ENCODE measurements at regions not wholly inside any gene's neighbourhood (a gene's known extent, or its start where the extent isn't known, plus 50 kb on each side); places are given as distances from the start of the nearest gene placed in this dataset.
"Not testable (repeated sequence)": the region's sequence is repeated elsewhere in the genome, so short reads cannot be mapped to it uniquely, and the experiment has no call there.

DNA sequence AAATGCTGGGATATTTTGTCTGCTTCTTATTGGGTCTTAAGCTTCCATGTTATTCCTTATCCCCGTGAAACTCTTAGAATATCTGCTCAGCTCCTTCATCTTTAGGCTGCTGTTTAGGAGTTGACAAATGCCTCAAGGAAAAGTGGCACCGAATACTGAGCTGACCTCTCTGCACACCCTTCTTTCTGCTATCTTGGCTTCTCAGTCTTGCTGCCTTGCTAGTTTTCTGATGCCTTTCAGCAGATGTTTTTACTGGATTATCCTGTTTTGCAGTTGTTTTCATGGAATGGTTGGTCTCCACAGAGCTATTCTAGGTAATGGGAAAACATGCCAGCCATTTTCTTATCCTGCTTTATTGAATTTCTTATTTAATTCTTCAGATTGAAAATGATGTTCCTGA, 86.3 kb downstream of the GYPE start:
- DNase-seq (ENCODE audit: low read depth) = no peak

DNA sequence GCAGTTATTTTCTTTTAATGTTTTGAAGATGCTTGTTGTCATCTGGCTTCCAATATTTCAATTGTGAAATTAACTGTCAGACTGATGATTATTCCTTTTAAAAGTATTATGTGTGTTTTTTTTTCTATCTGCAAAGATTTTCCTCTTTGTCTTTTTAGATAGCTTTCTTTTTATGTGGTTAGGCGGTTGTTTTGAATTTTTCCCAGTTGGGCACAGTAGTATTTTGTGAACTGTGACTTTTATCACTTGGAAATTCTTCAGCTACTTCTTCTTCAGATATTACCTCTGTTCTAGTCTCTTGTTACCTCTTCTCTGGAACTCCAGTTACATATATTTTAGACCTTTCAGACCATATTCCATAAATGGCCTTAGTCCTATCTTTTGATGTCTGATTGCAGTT, 87.5 kb downstream of the GYPE start:
- H3K4me3 ChIP-seq (ENCODE audit: low read depth, low read length); DNase-seq (ENCODE audit: low read depth): not testable (repeated sequence)

More for the DNA sequence above, 86.3 kb downstream of the GYPE start:
- no peak overlapping the region for H3K4me3 ChIP-seq (ENCODE audit: low read depth, low read length)

DNA sequence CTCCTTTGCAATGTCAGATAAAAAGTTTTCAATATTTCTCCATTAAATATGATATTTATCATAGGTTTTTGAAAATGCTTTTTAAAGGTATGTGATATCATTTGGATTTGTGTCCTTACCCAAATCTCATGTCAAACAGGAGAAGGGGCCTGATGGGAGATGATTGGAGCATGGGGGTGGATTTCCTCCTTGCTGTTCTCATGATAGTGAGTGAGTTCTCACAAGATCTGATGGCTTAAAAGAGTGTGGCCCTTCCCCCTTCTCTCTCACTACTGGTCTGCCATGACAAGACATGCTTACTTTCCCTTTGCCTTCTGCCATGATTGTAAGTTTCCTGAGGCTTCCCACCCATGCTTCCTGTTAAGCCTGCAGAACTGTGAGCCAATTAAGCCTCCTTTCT, 90.0 kb downstream of the GYPE start:
- not testable (repeated sequence) for H3K4me3 ChIP-seq (ENCODE audit: low read depth, low read length); DNase-seq (ENCODE audit: low read depth)

DNA sequence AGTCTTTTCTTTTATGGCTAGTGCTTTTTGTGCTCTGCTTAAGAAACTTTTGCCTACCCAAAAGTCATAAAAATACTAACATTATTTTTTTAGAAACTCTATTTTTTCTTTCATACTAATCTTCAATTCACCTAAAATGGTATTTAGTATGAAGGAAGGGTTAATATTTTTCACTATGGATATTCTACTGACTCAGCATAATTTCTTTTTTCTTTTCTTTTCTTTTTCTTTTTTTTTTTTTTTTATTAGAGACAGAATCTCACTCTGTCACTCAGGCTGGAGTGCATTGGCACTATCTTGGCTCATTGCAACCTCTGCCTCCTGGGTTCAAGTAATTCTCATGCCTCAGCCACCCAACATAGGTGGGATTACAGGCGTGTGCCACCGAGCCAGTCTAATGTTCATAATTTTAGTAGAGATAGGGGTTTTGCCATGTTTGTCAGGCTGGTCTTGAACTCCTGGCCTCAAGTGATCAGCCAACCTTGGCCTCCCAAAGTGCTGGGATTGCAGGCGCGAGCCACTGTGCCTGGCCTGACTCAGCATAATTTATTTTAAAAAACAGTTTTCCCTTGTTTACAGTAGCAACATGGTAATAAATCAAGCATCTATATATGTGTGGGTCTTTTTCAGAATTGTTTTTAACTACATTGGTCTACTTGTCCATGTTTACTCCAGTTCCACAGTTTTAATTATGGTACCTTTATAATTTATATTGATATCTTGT, 91.8 kb downstream of the GYPE start:
- DNase-seq (ENCODE audit: low read depth); H3K4me3 ChIP-seq (ENCODE audit: low read depth, low read length): not testable (repeated sequence)

DNA sequence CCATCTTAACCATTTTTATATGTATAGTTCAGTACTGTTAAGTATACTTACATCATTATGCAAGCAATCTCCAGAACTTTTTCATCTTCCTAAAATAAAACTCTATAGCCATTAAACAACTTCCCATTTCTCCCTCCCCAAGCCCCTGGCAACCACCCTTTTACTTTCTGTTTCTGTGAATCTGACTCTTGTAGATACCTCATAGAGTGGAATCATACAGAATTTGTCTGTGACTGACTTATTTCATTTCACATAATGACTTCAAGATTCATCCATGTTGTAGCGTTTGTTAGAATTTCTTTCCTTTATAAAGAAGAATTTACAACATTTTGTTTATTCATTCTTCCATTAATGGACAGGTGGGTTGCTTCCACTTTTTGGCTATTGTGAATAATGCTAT, 91.2 kb upstream of the FREM3 start:
- not testable (repeated sequence) for DNase-seq (ENCODE audit: low read depth); H3K4me3 ChIP-seq (ENCODE audit: low read depth, low read length)

DNA sequence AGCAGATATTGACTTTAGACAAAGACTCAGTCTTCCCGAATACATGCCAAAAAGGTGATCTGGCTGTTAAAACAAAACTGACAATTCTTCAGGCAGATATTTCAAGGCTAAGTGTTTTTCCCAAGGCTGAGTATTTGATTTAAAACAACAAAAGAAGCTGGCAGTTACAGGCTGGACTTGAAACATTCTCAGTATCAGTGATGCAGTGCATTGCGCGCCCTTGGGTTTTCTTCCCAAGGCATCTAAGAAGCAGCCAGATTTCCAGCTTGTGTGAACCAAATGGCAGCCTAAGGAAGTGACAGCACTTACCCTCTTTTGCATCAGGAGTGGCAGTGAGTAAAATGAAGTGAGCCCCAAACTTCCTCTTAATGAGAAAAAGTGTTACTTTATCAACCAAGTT, 90.0 kb upstream of the FREM3 start:
- not testable (repeated sequence) for H3K4me3 ChIP-seq (ENCODE audit: low read depth, low read length); DNase-seq (ENCODE audit: low read depth)

DNA sequence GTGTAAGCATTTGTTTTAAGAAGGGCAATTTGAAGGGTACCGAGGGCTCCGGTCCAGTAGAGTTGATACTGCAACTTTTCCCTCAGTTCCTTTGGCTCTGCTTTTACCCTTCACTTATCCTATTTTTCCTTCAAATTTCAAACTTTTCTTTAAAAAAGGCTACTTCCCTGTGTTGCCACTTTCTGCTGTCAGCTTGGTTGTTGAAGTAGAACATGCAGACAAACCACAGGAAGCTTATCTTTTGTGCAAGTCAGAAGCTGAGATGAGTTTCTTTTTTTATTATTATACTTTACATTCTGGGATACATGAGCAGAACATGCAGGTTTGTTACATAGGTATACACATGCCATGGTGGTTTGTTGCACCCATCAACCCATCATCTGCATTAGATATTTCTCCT, 89.1 kb upstream of the FREM3 start:
- not testable (repeated sequence) for H3K4me3 ChIP-seq (ENCODE audit: low read depth, low read length); DNase-seq (ENCODE audit: low read depth)

DNA sequence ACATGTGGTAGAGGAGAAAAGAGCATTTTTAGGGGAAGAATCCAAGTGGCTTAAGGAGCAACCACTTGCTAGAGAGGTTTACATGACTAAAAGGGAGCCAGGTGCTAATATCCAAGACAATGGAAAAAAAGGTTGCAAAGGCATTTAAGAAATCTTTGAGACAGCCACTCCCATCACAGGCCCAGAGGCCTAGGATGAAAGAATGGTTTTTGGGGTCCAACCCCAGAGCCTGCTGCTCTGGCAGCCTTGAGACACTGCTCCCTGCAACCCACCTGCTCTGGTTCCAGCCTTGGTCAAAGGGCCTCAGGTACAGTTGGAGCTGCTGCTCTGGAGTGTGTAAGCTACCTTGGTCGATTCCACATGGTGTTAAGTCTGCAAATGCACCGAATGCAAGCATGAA, 84.1 kb upstream of the FREM3 start:
- DNase-seq (ENCODE audit: low read depth) = no peak
- H3K4me3 ChIP-seq (ENCODE audit: low read depth, low read length) = no peak overlapping the region

DNA sequence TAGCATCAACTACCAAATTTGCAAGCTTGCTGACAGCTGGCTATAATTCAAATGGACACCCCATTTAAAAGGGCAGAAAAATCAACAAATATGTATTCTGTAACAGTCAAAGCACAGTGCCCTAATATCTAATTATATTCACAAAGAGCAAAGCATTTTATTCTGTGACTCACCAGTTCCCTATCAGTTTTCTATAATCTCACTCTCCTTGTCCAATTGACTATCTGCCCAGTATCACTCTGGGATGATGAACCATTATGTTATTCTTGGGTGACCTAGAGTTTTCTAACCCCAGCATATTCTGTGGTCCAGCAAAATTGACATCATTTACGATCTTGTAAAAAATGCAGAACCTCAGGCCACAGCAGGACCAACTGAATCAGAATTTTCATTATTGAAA, 82.0 kb upstream of the FREM3 start:
- no peak for DNase-seq (ENCODE audit: low read depth)
- no peak overlapping the region for H3K4me3 ChIP-seq (ENCODE audit: low read depth, low read length)

DNA sequence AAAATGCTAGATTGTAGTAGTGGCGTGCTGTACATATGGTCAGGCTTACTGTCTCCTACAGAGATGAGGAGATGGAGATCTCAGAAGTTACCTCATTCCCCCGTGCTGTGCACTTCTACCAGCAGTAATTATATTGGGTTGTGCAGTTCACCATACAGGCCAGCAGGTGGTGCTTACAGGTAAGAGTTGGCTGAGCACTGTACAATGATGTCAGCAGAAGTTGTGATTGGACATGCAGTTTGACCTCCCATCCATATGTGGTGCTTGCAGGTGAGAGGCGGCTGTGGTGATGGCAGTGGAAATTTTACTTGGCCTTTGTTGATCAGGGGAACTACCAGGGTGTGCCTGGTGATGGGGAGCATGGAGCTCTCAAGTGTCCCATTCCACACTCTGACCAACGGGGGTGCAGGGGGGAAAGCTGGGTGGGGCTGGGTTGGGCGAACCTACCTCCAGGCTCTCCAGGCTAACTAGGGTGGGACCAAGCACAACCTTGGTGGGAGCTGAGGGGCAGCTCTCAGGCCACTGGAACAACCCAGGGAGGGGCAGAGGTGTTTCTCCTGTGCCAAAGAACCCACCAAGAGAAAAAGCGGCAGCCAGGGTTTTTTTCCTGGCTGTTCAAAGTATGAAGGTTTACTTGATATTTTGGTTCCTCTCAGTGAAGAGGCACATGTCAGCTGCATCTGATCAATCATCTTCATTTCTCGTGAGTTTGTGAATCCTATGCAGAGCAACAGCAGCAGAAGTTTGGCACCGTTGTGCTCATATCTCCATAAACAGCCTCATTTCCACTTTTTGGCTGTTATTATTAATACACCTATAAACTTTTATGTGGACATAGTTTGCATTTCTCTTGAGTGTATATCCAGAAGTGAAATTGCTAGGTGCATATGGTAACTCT, 73.8 kb upstream of the FREM3 start:
- peak; percentile 4 for DNase-seq (ENCODE audit: low read depth)
- no peak overlapping the region for H3K4me3 ChIP-seq (ENCODE audit: low read depth, low read length)

DNA sequence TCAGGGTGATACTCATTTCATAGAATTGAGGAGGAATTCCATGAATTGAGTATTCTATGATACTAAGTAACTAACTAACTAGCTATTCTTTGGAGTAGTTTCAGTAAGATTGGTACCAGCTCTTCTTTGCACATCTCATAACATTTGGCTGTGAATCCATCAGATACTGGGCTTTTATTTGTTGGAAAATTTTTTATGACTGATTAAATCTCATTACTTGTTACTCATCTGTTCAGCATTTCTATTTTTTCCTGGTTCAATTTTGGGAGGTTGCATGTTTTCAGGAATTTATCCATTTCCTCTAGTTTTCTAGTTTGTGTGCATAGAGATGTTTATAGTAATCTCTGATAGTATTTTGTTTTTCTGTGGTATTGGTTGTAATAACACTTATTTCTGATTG, 70.8 kb upstream of the FREM3 start:
- no peak for DNase-seq (ENCODE audit: low read depth)
- no peak overlapping the region for H3K4me3 ChIP-seq (ENCODE audit: low read depth, low read length)

DNA sequence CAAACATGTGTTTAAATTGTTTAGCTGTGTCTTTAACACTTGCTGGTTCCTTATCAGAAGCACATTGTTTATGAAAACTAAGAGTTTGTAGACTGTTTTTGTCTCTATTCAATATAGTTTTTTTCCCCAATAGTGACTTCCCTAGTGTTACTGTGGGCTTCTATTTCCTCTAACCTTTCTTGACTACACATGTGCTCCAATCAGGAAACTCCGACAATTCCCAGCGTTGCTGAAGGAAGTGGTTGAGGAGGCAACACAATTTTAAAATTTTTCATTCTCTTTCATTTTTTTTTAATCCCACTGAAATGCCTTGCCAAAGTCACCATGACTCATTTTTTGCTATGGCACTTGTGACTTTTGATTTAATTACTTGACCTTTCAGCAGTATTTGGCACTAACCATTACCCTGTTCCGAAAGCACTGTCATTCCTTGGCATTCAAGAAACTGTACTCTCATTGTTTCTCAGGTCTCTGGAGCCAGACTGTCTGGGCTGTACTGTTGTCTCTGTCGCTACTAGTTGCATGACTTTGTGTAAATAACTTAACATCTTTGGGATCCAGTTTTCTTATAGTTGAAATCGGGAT, 67.6 kb upstream of the FREM3 start:
- no peak overlapping the region for H3K4me3 ChIP-seq (ENCODE audit: low read depth, low read length)
- peak; percentile 0 for DNase-seq (ENCODE audit: low read depth)

DNA sequence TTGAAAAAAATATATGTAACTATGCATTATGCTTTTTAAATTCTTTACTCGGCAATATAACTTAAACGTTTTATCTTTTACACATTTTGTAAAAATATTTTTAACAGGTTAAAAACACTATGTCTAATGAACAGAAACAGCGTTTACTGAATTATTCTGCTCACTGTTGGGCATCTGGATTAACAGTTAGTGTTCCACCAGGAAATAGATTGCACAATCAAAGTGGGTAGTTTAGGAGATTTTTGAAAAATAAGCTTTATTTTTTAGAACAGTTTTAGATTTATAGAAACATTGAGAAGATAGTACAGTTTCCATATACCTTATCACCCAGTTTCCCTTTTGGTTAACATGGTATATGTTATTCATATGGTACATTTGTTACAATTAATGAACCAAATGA, 63.1 kb upstream of the FREM3 start:
- H3K4me3 ChIP-seq (ENCODE audit: low read depth, low read length) = no peak overlapping the region
- no peak for DNase-seq (ENCODE audit: low read depth)

DNA sequence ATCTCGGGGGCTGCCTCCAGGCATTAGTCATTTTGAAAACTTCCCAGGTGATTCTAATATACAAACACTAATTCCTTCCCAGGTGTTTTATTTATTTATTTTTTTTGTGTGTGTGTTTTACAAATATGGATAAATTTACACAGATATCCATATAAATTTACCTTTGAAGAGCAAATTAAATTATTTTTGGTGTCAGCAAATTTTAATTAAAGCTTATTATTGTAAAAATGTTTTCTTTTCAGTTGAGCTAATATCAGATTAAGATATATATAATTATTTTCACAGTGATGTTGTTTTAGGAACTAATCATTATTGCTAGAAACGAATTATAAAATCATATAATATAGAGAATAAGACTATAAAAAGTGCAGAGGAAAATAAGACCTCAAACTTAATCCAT, 62.0 kb upstream of the FREM3 start:
- no peak overlapping the region for H3K4me3 ChIP-seq (ENCODE audit: low read depth, low read length)
- no peak for DNase-seq (ENCODE audit: low read depth)
